WTC11 (cell line): ENCODE measurements at regions not wholly inside any gene's neighbourhood (a gene's known extent, or its start where the extent isn't known, plus 50 kb on each side); places are given as distances from the start of the nearest gene placed in this dataset.

Experiments
- ARID4B ChIP-seq: sonication (generic); formaldehyde crosslinking; IDR thresholded peaks from 2 replicates; pipeline ENCODE4 v1.8.0; 2023; ENCODE audit warnings: missing genetic modification reagents, mild to moderate bottlenecking, borderline replicate concordance
- CBFB ChIP-seq: sonication (generic); formaldehyde crosslinking; IDR thresholded peaks from 2 replicates; pipeline ENCODE4 v1.8.1; 2022; ENCODE audit warnings: mild to moderate bottlenecking, low read depth, missing genetic modification reagents
- CTCF ChIP-seq: fragments of 200-600 bp; IDR thresholded peaks from 2 replicates; pipeline ENCODE4 v1.8.0; 2022; ENCODE audit warnings: antibody characterized with exemption
- ESRRA ChIP-seq: sonication (generic); formaldehyde crosslinking; IDR thresholded peaks from 2 replicates; pipeline ENCODE4 v1.8.1; 2022; ENCODE audit warnings: mild to moderate bottlenecking, missing genetic modification reagents, borderline replicate concordance
- FOXJ3 ChIP-seq: sonication (generic); formaldehyde crosslinking; IDR thresholded peaks from 2 replicates; pipeline ENCODE4 v1.9.0; 2021; ENCODE audit warnings: missing genetic modification reagents, mild to moderate bottlenecking, borderline replicate concordance
- OVOL2 ChIP-seq: fragments of 250-450 bp; sonication (Bioruptor Pico); IDR thresholded peaks from 2 replicates; pipeline ENCODE4 v1.9.0; 2021; ENCODE audit warnings: mild to moderate bottlenecking, borderline replicate concordance
- SP1 ChIP-seq: sonication (generic); formaldehyde crosslinking; conservative IDR thresholded peaks from 2 replicates; pipeline ENCODE4 v1.8.1; 2022; ENCODE audit warnings: missing genetic modification reagents
- USF2 ChIP-seq: sonication (generic); formaldehyde crosslinking; IDR thresholded peaks from 2 replicates; pipeline ENCODE4 v1.8.1; 2023; ENCODE audit warnings: mild to moderate bottlenecking, missing genetic modification reagents, moderate library complexity
- ZNF138 ChIP-seq: sonication (generic); formaldehyde crosslinking; conservative IDR thresholded peaks from 2 replicates; pipeline ENCODE4 v1.8.1; 2022; ENCODE audit warnings: mild to moderate bottlenecking, moderate library complexity, missing genetic modification reagents

- TF ChIP-seq CTCF (no peak), ARID4B (CRISPR knock-in tag) (no peak), USF2 (CRISPR knock-in tag) (no peak), SP1 (CRISPR knock-in tag) (no peak), FOXJ3 (CRISPR knock-in tag) (no peak), ESRRA (CRISPR knock-in tag) (no peak), OVOL2 (no peak), CBFB (no peak), ZNF138 (no peak)
Observed at GRCh38 chr16:13471036-13471435, 448.9 kb upstream of the ERCC4 start.
